BE2C (cell line): ENCODE measurements at regions not wholly inside any gene's neighbourhood (a gene's known extent, or its start where the extent isn't known, plus 50 kb on each side); places are given as distances from the start of the nearest gene placed in this dataset.

Experiments used
- DNase-seq: peaks from one replicate; pipeline ENCODE4 v3.0.0-alpha.2; 2020
- H3K27me3 ChIP-seq: fragments of 250-450 bp; sonication (Bioruptor Pico); 2 replicates; pipeline ENCODE4 v1.5.1; 2020; ENCODE audit warnings: mild to moderate bottlenecking
- H3K36me3 ChIP-seq: fragments of 250-450 bp; sonication (Bioruptor Pico); 2 replicates; pipeline ENCODE4 v1.5.1; 2020; ENCODE audit warnings: mild to moderate bottlenecking
- H3K4me1 ChIP-seq: fragments of 250-450 bp; sonication (Bioruptor Pico); 2 replicates; pipeline ENCODE4 v1.5.1; 2020
- H3K4me3 ChIP-seq: 2 replicates; pipeline ENCODE4 v1.5.1; 2011; ENCODE audit warnings: low read depth, low read length
- H3K9me3 ChIP-seq: fragments of 250-450 bp; sonication (Bioruptor Pico); 2 replicates; pipeline ENCODE4 v1.5.1; 2020
- TF ChIP-seq, protein P1 (sequence below): IDR thresholded peaks from 2 replicates; pipeline ENCODE4 v1.5.1; 2012; ENCODE audit warnings: mild to moderate bottlenecking, low read depth, low read length

DNA sequence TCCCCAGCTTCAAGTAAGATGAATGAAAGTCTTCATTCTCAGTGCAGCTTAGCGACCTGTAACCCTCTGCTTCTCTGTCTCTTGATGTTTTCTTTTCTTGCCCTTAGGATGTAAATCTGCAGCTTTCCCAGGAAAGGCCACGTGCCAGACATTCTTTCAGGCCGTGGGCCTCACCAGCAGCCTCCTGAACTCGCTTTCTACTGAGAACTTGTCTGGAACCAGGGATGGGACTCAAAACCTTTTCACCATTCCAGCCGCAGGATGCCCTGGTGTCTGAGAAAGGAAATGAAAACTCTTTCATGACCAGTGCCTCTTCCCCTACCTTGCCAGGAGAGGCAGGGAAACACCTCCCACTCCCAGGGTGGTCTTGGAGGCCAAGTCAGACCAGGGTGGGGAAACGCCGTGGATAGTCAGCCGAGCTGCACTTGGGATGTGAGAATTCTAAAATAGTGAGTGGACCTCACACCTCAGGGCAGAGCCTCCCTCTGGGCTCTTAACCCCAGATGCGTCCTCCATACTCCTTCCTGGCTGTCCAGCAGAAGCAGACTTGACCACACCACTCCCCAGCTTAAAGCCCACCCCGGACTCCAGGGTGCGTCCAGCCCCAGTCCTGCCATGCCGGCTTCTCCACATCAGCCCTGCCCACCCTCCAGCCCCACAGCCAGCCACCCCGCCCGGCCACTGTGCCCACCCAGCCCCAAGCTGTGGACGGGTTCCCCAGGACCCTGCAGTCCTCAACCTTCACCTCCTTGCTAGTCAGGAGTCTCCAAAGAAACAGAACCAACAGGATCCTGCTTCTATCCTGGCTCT, 115.5 kb downstream of the TWIST2 start:
- Histone ChIP-seq H3K9me3 (no peaks in the 10 kb centered on the region), H3K36me3 (no peaks in the 10 kb centered on the region), H3K27me3 (peaks cover 10% of the 10 kb centered on the region; the same call in 1 of the 2 replicates), H3K4me1 (no peaks in the 10 kb centered on the region), H3K4me3 (no peak overlapping the region)
- no peak for DNase-seq
- TF ChIP-seq, protein P1, sequence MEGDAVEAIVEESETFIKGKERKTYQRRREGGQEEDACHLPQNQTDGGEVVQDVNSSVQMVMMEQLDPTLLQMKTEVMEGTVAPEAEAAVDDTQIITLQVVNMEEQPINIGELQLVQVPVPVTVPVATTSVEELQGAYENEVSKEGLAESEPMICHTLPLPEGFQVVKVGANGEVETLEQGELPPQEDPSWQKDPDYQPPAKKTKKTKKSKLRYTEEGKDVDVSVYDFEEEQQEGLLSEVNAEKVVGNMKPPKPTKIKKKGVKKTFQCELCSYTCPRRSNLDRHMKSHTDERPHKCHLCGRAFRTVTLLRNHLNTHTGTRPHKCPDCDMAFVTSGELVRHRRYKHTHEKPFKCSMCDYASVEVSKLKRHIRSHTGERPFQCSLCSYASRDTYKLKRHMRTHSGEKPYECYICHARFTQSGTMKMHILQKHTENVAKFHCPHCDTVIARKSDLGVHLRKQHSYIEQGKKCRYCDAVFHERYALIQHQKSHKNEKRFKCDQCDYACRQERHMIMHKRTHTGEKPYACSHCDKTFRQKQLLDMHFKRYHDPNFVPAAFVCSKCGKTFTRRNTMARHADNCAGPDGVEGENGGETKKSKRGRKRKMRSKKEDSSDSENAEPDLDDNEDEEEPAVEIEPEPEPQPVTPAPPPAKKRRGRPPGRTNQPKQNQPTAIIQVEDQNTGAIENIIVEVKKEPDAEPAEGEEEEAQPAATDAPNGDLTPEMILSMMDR = no peak

DNA sequence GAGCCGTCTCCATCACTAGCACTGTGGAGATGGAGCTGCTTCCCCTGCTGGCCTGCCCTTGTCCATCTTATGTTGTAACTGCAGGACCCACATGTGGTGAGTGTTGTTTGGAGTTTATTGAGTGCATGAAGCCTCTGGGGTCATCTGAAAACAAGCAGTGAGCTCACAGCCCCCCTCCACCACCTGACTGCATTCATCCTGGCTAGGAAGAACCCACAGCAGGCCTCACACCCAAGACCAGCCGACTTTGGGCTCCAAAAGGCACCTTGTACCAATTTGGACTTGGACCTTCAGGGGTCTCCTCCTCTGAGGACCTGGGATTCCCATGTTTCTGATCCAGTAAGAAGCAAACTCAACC, 116.1 kb downstream of the TWIST2 start:
- TF ChIP-seq, protein P1 = no peak
- no peak for DNase-seq

DNA sequence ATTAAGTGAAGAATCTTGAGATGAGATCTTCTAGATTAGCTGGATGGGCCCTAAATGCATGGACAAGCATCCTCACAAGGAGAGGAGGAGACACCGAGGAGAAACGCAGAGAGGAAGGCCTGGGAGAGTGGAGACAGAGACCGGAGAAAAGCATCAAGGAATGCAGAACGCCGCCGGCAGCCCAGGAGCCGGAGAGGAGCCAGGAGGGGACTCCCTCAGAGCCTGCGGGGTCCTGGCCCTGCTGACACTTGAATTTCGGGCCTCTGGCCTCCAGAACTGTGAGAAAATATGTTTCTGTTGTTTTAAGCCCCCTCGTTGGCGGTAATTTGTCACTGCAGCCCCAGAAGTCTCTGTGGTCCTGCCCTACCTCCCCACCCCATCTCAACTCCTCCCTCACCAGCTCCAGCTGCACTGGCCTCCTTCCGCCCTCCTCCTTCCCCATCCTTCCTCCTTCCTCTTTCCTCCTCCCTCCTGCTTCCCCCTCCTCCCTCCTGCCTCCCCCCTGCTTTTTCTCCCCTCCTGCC, 116.7 kb downstream of the TWIST2 start:
- no peak overlapping the region for H3K4me3 ChIP-seq
- no peaks in the 10 kb centered on the region for H3K36me3 ChIP-seq
- TF ChIP-seq, protein P1 = no peak
- H3K4me1 ChIP-seq = no peaks in the 10 kb centered on the region
- DNase-seq = no peak
- H3K27me3 ChIP-seq = peaks cover 10% of the 10 kb centered on the region; the same call in 1 of the 2 replicates
- no peaks in the 10 kb centered on the region for H3K9me3 ChIP-seq

More for the DNA sequence above, 116.1 kb downstream of the TWIST2 start:
- Histone ChIP-seq H3K9me3 (no peaks in the 10 kb centered on the region), H3K27me3 (peaks cover 10% of the 10 kb centered on the region; the same call in 1 of the 2 replicates), H3K4me3 (no peak overlapping the region), H3K4me1 (no peaks in the 10 kb centered on the region), H3K36me3 (no peaks in the 10 kb centered on the region)

DNA sequence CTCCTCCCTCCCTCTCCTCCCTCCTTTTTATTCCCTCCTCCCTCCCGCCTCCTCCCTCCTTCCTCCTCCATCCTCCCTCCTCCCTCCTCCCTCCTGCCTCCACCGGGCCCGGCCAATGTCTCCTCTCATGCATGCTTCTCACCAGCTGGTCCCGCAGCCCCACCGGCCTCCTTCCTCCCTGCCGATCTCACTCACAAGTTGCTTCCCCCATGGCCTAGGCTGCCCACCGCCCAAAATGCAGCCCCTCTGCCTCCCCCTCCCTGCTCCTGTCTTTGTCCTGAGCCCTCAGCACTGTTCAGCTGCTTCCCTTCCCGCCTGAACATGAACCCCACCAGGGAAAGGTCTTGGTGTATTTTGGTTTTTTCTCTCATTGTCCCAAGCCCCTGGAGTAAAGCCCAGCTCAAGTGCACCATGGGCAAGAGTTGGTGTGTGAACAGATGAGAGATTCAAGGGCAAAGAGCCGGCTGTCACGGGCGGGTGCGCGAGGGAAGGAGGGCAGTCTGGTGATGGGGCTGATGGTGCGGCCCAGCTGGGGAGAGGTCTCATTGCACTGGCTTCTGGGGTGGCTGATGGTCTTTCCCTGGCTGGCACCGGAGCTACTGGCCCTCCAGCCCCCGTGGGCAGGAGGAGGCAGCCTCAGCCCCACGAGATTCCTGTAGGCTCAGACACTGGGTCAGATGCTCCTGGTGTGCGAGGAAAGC, 117.6 kb downstream of the TWIST2 start:
- Histone ChIP-seq H3K4me3 (no peak overlapping the region), H3K27me3 (peaks cover 5% of the 10 kb centered on the region; the same call in 1 of the 2 replicates), H3K36me3 (no peaks in the 10 kb centered on the region), H3K4me1 (no peaks in the 10 kb centered on the region), H3K9me3 (no peaks in the 10 kb centered on the region)
- DNase-seq = no peak
- TF ChIP-seq, protein P1 = no peak

DNA sequence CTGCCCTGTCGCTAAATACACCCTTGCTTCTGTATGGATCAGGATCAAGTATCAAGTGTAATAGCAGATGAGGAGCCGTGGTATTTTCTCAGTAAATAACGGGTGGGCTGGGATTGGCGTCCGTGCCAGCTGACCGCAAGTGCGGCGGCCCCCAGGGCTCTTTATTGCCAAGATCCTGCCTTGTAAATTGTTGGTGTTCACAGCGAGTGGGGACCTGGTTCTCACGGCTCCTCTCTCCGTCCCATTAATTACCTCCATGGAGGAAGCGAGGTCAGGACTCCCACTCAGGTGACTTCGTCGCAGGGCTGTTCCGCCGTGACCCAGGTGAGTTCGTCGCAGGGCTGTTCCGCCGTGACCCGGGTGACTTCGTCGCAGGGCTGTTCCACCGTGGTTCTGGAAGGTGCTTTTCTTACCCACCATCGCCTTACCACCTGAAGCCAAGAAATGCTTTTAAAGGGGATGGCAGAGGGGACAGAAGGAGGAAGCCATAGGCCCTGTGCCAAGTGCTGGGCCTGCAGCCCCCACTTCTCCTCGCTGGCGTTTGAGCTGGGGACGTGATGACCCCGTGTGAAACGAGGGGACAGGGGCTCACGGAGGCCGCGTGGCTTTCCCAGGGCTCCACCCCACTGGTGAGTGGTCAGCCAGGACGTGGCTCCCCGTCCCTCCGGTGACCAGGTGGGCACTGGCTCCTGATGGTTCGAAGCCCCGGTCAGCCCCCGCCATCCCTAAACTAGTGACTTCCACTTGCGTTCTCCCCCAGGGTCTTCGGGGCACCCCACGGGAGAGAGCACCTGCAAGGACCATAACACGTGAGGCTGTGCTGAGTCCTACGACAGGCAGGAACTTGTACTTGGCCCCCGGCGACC, 118.4 kb downstream of the TWIST2 start:
- TF ChIP-seq, protein P1 = no peak
- no peaks in the 10 kb centered on the region for H3K4me1 ChIP-seq
- no peak for DNase-seq
- H3K9me3 ChIP-seq = no peaks in the 10 kb centered on the region
- 0 out of 2 replicates have a peak, but pooled peaks cover 4% of the 10 kb centered on the region for H3K27me3 ChIP-seq
- no peak overlapping the region for H3K4me3 ChIP-seq
- H3K36me3 ChIP-seq = no peaks in the 10 kb centered on the region
